ENCODE measurements at regions not wholly inside any gene's neighbourhood (a gene's known extent, or its start where the extent isn't known, plus 50 kb on each side); places are given as distances from the start of the nearest gene placed in this dataset.

DNA sequence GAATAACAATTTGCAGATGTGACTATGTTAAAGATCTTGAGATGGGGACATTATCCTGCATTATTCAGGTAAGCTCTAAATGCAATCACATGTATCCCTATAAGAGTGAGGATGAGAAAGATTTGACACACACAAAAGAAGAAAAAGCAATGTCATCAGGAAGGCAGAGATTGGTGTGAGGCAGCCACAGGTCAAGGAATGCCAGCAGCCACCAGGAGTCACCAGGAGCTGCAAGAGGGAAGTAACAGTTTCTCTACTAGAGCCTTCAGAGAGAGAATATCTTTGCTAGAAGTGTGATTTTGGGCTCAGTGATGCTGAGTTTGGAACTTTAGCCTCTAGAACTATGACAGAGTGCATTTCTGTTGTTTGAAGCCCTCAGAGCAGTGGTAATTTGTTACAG lies 700.3 kb upstream of the SEMA3D start:
- DNase-seq (no peak), ATAC-seq (no peak)
- POLR2A ChIA-PET = no interaction called here
- no peaks in the 10 kb centered on the region for H3K36me3 Mint-ChIP-seq
- H3K27ac Mint-ChIP-seq = no peak overlapping the region
- no peaks in the 10 kb centered on the region for H3K4me1 Mint-ChIP-seq
- peaks cover 0 to 1% (median 0%) of the 10 kb centered on the region in 9 donors for H3K9me3 Mint-ChIP-seq
- no peak overlapping the region for H3K4me3 Mint-ChIP-seq
- H3K27me3 Mint-ChIP-seq = no peaks in the 10 kb centered on the region

GRCh38 chr7:85882335-85882734 lies 695.5 kb upstream of the SEMA3D start:
- DNase-seq (no peak), ATAC-seq (no peak)
- H3K9me3 Mint-ChIP-seq = peaks cover 0 to 10% (median 1%) of the 10 kb centered on the region in 9 donors
- H3K36me3 Mint-ChIP-seq = no peaks in the 10 kb centered on the region
- H3K27me3 Mint-ChIP-seq = no peaks in the 10 kb centered on the region
- no peaks in the 10 kb centered on the region for H3K4me1 Mint-ChIP-seq
- POLR2A ChIA-PET = no interaction called here
- no peak overlapping the region for H3K27ac Mint-ChIP-seq
- no peak overlapping the region for H3K4me3 Mint-ChIP-seq

DNA sequence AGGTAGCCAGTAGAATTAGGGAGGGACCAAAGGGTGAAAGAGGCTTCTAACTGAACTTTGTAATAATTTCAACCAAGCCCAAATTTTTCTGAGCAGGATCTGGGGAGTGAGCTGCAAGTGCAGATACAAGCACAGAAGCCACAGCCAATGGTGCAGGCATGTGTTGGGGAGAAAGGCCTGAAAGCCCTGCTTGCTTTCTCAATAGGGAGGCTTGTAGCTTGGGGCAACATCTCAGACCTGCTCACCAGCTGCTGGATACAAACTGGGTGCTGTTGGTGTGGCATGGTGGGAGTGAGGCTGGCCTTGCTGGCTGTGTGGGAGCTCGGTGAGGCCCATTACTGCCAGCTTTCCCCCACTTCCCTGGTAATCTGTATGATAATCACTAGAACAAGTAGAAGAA lies 688.5 kb upstream of the SEMA3D start:
- Mint-ChIP-seq H3K4me1 (no peaks in the 10 kb centered on the region), H3K27ac (no peak overlapping the region), H3K36me3 (no peaks in the 10 kb centered on the region), H3K4me3 (no peak overlapping the region), H3K27me3 (no peaks in the 10 kb centered on the region), H3K9me3 (peaks cover 0 to 25% (median 7%) of the 10 kb centered on the region in 9 donors)
- DNase-seq (no peak), ATAC-seq (no peak)
- POLR2A ChIA-PET = no interaction called here

GRCh38 chr7:85866540-85866939 lies 679.7 kb upstream of the SEMA3D start:
- Mint-ChIP-seq H3K27ac (no peak overlapping the region), H3K36me3 (no peaks in the 10 kb centered on the region), H3K4me3 (no peak overlapping the region), H3K9me3 (peaks cover 4 to 34% (median 8%) of the 10 kb centered on the region in 9 donors), H3K4me1 (no peaks in the 10 kb centered on the region), H3K27me3 (no peaks in the 10 kb centered on the region)
- POLR2A ChIA-PET = no interaction called here
- no peak for DNase-seq
- no peak for ATAC-seq

- ATAC-seq = no peak
- Mint-ChIP-seq H3K9me3 (peaks cover 0 to 3% (median 0%) of the 10 kb centered on the region in 9 donors), H3K4me1 (no peaks in the 10 kb centered on the region), H3K27ac (no peak overlapping the region), H3K4me3 (no peak overlapping the region), H3K36me3 (no peaks in the 10 kb centered on the region), H3K27me3 (no peaks in the 10 kb centered on the region)
- DNase-seq = no peak
- POLR2A ChIA-PET = no interaction called here
Observed at GRCh38 chr7:85851571-85852193, 664.8 kb upstream of the SEMA3D start.

GRCh38 chr7:85850381-85850780 lies 663.5 kb upstream of the SEMA3D start:
- Mint-ChIP-seq H3K27me3 (no peaks in the 10 kb centered on the region), H3K4me1 (no peaks in the 10 kb centered on the region), H3K9me3 (peaks cover 0 to 3% (median 0%) of the 10 kb centered on the region in 9 donors), H3K36me3 (no peaks in the 10 kb centered on the region), H3K27ac (no peak overlapping the region), H3K4me3 (no peak overlapping the region)
- no peak for DNase-seq
- POLR2A ChIA-PET = no interaction called here
- ATAC-seq = no peak

DNA sequence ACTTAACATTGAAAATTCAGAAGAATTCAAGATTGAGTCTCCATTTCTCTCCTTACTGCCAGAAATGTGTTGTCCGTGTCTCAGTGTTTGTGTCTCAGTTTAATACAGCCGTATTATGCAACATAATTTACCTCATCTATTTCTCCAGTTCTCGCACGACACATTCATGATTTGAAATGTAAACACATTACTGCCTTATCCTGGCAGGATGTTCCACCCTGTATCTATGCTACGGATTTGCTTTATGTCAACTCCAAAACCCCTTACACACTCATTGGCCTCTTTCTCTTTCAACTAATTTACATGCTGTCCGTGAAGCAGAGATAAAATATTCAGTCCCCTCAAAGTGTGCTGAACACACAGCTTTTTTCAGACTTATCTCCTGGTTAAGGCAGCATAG lies 653.7 kb upstream of the SEMA3D start:
- POLR2A ChIA-PET = no interaction called here
- Mint-ChIP-seq H3K27ac (no peak overlapping the region), H3K27me3 (no peaks in the 10 kb centered on the region), H3K36me3 (no peaks in the 10 kb centered on the region), H3K4me1 (no peaks in the 10 kb centered on the region), H3K9me3 (peaks cover 0 to 20% (median 8%) of the 10 kb centered on the region in 9 donors), H3K4me3 (no peak overlapping the region)
- DNase-seq (no peak), ATAC-seq (no peak)

GRCh38 chr7:85833066-85833465 lies 646.2 kb upstream of the SEMA3D start:
- Mint-ChIP-seq H3K4me3 (no peak overlapping the region), H3K27ac (no peak overlapping the region), H3K36me3 (no peaks in the 10 kb centered on the region), H3K9me3 (peaks cover 0 to 8% (median 0%) of the 10 kb centered on the region in 9 donors), H3K27me3 (no peaks in the 10 kb centered on the region), H3K4me1 (no peaks in the 10 kb centered on the region)
- DNase-seq (no peak), ATAC-seq (no peak)
- POLR2A ChIA-PET = no interaction called here

DNA sequence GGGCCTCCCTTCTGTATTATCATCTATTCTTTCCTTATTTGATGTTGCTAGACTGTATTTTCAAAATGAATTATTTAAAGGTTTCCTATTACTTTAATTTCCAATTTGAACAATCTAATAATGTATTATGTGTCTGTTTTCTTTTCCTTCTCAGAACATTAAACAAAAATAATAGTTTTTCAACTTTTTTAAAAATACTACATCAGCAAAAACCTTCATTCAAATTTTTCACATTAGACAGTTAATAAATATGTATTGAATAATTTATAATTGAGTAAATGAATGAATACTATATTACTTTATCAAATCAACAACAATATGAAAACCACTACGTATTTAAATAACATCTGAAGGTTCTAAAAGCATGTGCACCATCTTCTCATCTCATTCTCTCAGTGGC lies 644.1 kb upstream of the SEMA3D start:
- DNase-seq (no peak), ATAC-seq (no peak)
- Mint-ChIP-seq H3K9me3 (peaks cover 0 to 8% (median 0%) of the 10 kb centered on the region in 9 donors), H3K4me3 (no peak overlapping the region), H3K4me1 (no peaks in the 10 kb centered on the region), H3K36me3 (no peaks in the 10 kb centered on the region), H3K27me3 (no peaks in the 10 kb centered on the region), H3K27ac (no peak overlapping the region)
- POLR2A ChIA-PET = no interaction called here

GRCh38 chr7:85829817-85830432 lies 643.1 kb upstream of the SEMA3D start:
- POLR2A ChIA-PET = no interaction called here
- no peaks in the 10 kb centered on the region for H3K36me3 Mint-ChIP-seq
- no peaks in the 10 kb centered on the region for H3K27me3 Mint-ChIP-seq
- no peak overlapping the region for H3K27ac Mint-ChIP-seq
- no peak for ATAC-seq
- DNase-seq = no peak
- peaks cover 0 to 8% (median 0%) of the 10 kb centered on the region in 9 donors for H3K9me3 Mint-ChIP-seq
- H3K4me3 Mint-ChIP-seq = no peak overlapping the region
- H3K4me1 Mint-ChIP-seq = no peaks in the 10 kb centered on the region

- no peak overlapping the region for H3K27ac Mint-ChIP-seq
Observed at GRCh38 chr7:85829176-85829575, 642.3 kb upstream of the SEMA3D start.

GRCh38 chr7:85828614-85829013 lies 641.8 kb upstream of the SEMA3D start:
- no peaks in the 10 kb centered on the region for H3K4me1 Mint-ChIP-seq
- no peak overlapping the region for H3K4me3 Mint-ChIP-seq
- DNase-seq = no peak
- no peak overlapping the region for H3K27ac Mint-ChIP-seq
- no peaks in the 10 kb centered on the region for H3K36me3 Mint-ChIP-seq
- POLR2A ChIA-PET = no interaction called here
- peaks cover 0 to 3% (median 0%) of the 10 kb centered on the region in 9 donors for H3K9me3 Mint-ChIP-seq
- no peaks in the 10 kb centered on the region for H3K27me3 Mint-ChIP-seq
- no peak for ATAC-seq

More at GRCh38 chr7:85829176-85829575, 642.3 kb upstream of the SEMA3D start:
- no peak for ATAC-seq
- Mint-ChIP-seq H3K4me1 (no peaks in the 10 kb centered on the region), H3K9me3 (peaks cover 0 to 5% (median 0%) of the 10 kb centered on the region in 9 donors), H3K36me3 (no peaks in the 10 kb centered on the region), H3K4me3 (no peak overlapping the region), H3K27me3 (no peaks in the 10 kb centered on the region)
- DNase-seq = no peak
- POLR2A ChIA-PET = no interaction called here

- Mint-ChIP-seq H3K36me3 (no peaks in the 10 kb centered on the region), H3K27me3 (no peaks in the 10 kb centered on the region), H3K4me1 (no peaks in the 10 kb centered on the region), H3K9me3 (peaks cover 0 to 9% (median 0%) of the 10 kb centered on the region in 9 donors), H3K27ac (no peak overlapping the region), H3K4me3 (no peak overlapping the region)
- DNase-seq = no peak
- POLR2A ChIA-PET = no interaction called here
- ATAC-seq = no peak
Observed at GRCh38 chr7:85823396-85824080, 636.7 kb upstream of the SEMA3D start.
